Mesenchymal stem cell (in vitro differentiated cells and primary cell): ENCODE measurements at regions not wholly inside any gene's neighbourhood (a gene's known extent, or its start where the extent isn't known, plus 50 kb on each side); places are given as distances from the start of the nearest gene placed in this dataset.

Source experiments
- DNase-seq: peaks from one replicate; pipeline ENCODE4 v3.0.0-alpha.2; 2013
- H2AFZ ChIP-seq: one replicate; pipeline ENCODE4 v1.6.1; 2013; ENCODE audit warnings: low read depth, mild to moderate bottlenecking, control low read depth, inconsistent platforms, low read length, moderate library complexity
- H2AK5ac ChIP-seq: 2 replicates; pipeline ENCODE4 v1.6.1; 2013; ENCODE audit warnings: low read length, moderate library complexity, mild to moderate bottlenecking, inconsistent platforms; ENCODE audit not compliant: severe bottlenecking
- H2BK120ac ChIP-seq: one replicate; pipeline ENCODE4 v1.6.1; 2013; ENCODE audit warnings: low read depth, mild to moderate bottlenecking, inconsistent platforms, low read length, moderate library complexity
- H2BK12ac ChIP-seq, 2 experiments: one replicate each; pipeline ENCODE4 v1.6.1; 2013; ENCODE audit warnings: inconsistent platforms in 2 of 2, low read length in 2 of 2, mild to moderate bottlenecking in 2 of 2, moderate library complexity in 2 of 2, control low read depth in 1 of 2
- H2BK15ac ChIP-seq: one replicate; pipeline ENCODE4 v1.6.1; 2013; ENCODE audit warnings: mild to moderate bottlenecking, low read depth, inconsistent platforms; ENCODE audit not compliant: poor library complexity, severe bottlenecking
- H2BK5ac ChIP-seq: 2 replicates; pipeline ENCODE4 v1.6.1; 2013; ENCODE audit warnings: low read depth, mild to moderate bottlenecking, low read length, control low read depth, inconsistent platforms; ENCODE audit not compliant: poor library complexity, severe bottlenecking
- H3K14ac ChIP-seq, 2 experiments: one replicate each; pipeline ENCODE4 v1.6.1; 2013; ENCODE audit warnings: inconsistent platforms in 2 of 2, low read length in 2 of 2, control low read depth in 1 of 2, mild to moderate bottlenecking in 1 of 2, moderate library complexity in 1 of 2
- H3K18ac ChIP-seq, 2 experiments: one replicate each; pipeline ENCODE4 v1.6.1; 2013; ENCODE audit warnings: inconsistent platforms in 2 of 2, low read length in 2 of 2, control low read depth in 1 of 2, low read depth in 1 of 2, mild to moderate bottlenecking in 1 of 2
- H3K23ac ChIP-seq, 2 experiments: one replicate each; pipeline ENCODE4 v1.6.1; 2013; ENCODE audit warnings: inconsistent platforms in 2 of 2, low read length in 2 of 2, mild to moderate bottlenecking in 2 of 2, moderate library complexity in 2 of 2, control low read depth in 1 of 2
- H3K27ac ChIP-seq: 2 replicates; pipeline ENCODE4 v1.5.1; 2013; ENCODE audit warnings: mild to moderate bottlenecking, moderate library complexity, low read length, control low read depth, inconsistent platforms; ENCODE audit not compliant: poor library complexity, severe bottlenecking
- H3K27me3 ChIP-seq, 2 experiments: 2 replicates each; pipeline versions ENCODE4 v1.6.1 to v1.7.0; 2013; ENCODE audit warnings: low read length in 2 of 2, mild to moderate bottlenecking in 2 of 2, moderate library complexity in 2 of 2, control low read depth in 1 of 2, inconsistent platforms in 1 of 2; ENCODE audit not compliant: control insufficient read depth in 1 of 2, insufficient read depth in 1 of 2
- H3K36me3 ChIP-seq, 2 experiments: 2 replicates each; pipeline versions ENCODE4 v1.6.1 to v1.7.0; 2013; ENCODE audit warnings: low read length in 2 of 2, control low read depth in 1 of 2, inconsistent platforms in 1 of 2, low read depth in 1 of 2, mild to moderate bottlenecking in 1 of 2; ENCODE audit not compliant: insufficient read depth in 2 of 2, control insufficient read depth in 1 of 2
- H3K4ac ChIP-seq, 2 experiments: one replicate each; pipeline ENCODE4 v1.6.1; 2013; ENCODE audit warnings: inconsistent platforms in 2 of 2, low read length in 2 of 2, mild to moderate bottlenecking in 2 of 2, moderate library complexity in 2 of 2, control low read depth in 1 of 2, low read depth in 1 of 2
- H3K4me1 ChIP-seq: 2 replicates; pipeline ENCODE4 v1.6.1; 2013; ENCODE audit warnings: low read depth, low read length, control low read depth; ENCODE audit not compliant: control insufficient read depth, insufficient read depth
- H3K4me2 ChIP-seq: 2 replicates; pipeline ENCODE4 v1.6.1; 2013; ENCODE audit warnings: low read length, mild to moderate bottlenecking, inconsistent platforms; ENCODE audit not compliant: poor library complexity, severe bottlenecking
- H3K4me3 ChIP-seq, 2 experiments: 2 replicates each; pipeline versions ENCODE4 v1.5.1 to v1.7.0; 2013; ENCODE audit warnings: low read length in 2 of 2, mild to moderate bottlenecking in 2 of 2, control low read depth in 1 of 2, low read depth in 1 of 2; ENCODE audit not compliant: insufficient read depth in 1 of 2
- H3K79me1 ChIP-seq: replicated peaks from 2 replicates; pipeline ENCODE4 v1.6.1; 2013; ENCODE audit warnings: mild to moderate bottlenecking, control low read depth, low read length, inconsistent platforms; ENCODE audit not compliant: poor library complexity, severe bottlenecking
- H3K9ac ChIP-seq: 2 replicates; pipeline ENCODE4 v1.7.0; 2013; ENCODE audit warnings: mild to moderate bottlenecking, low read length, moderate library complexity
- H3K9me3 ChIP-seq: 2 replicates; pipeline ENCODE4 v1.7.0; 2013; ENCODE audit warnings: mild to moderate bottlenecking, low read length; ENCODE audit not compliant: control insufficient read depth
- H4K8ac ChIP-seq: one replicate; pipeline ENCODE4 v1.6.1; 2013; ENCODE audit warnings: inconsistent platforms, mild to moderate bottlenecking, low read length, moderate library complexity
- H4K91ac ChIP-seq: one replicate; pipeline ENCODE4 v1.6.1; 2013; ENCODE audit warnings: mild to moderate bottlenecking, low read length, inconsistent platforms
- WGBS: methylation state at CpG from one replicate; pipeline ENCODE4 v1.1.7; 2013; ENCODE audit warnings: mixed read lengths; 5-methylcytosine and 5-hydroxymethylcytosine counted together

DNA sequence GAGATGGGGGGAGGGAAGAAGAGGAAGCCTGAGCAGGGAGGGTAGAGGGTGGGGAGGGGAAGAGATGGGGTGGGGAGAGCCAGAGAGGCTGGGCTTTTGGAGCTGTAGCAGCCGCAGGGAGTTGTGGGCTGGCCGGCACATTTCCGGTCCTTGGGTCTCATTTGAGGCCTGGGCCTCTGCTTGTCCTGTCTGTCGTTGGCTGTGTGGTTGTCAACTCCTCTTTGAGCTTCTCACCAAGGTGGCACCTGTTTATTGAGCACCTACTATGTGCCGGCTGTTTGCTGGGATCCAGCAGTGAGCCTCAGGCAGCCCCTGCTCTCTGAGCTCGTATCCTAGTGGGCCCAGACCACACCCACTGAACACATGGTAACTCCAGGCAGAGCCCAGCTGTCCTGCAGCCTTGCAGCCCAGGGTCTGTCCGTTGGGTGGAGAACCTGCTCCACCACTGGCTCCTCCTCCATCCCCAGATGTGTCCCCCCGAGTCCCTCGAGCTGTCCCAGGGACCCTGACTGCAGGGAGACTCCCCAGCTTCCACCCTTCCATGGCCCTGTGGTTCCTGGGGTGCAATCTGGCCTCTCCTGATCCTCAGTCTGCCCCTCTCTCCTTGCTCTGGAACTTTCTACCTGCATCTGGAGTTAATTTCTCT, 164.9 kb downstream of the IRF8 start:
- 75% methylated on average over 9 of the region's 9 CpGs for WGBS
- H3K4me1 ChIP-seq = no peaks in the 10 kb centered on the region

DNA sequence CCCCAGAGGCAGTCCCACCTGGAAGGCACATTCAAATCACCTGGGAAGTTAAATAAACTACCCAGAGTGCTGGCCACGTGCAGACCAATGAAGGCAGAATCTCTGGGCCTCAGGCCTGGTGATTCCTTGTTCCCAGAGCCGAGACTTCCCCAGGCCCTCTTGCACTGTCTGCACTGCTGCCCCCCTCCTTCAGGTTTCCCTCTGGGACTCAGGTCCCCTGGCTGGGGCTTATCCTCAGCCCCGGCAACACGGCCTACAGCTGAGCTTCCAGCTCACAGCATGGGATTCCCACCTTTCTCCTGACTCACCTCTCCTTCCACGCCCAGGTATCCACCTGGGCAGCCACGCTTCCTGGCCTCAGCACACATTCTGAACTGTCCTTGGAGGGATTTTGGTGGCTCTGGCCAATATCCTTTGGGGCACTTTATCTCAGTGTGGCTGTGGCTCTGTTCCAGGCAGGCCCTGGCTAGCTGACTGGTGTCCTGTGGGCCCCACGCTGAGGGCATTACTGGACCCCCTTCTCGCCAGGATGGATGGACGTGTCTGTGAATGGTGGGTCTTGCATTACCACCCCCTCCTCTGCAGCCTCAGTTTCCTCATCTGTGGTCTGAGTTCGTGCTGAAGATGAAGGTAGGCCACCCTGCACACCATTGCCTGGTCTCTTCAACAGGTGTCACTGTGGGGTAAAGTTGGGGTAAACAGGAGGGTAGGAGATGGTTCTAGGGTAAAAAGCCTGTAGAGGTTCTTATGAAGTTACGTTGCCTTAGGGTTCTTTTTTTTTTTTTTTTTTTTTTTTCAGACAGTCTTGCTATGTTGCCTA, 165.7 kb downstream of the IRF8 start:
- WGBS = 95% methylated on average over 11 of the region's 11 CpGs

More for the DNA sequence above, 164.9 kb downstream of the IRF8 start:
- Histone ChIP-seq H3K14ac (peak overlapping the region in 1 of 2 experiments; percentile 53), H3K4me3 (no peak overlapping the region), H3K36me3 (no peaks in the 10 kb centered on the region), H3K27me3 (peaks cover 19 to 73% of the 10 kb centered on the region in 2 experiments), H4K91ac (peak overlapping the region; percentile 63), H3K18ac (no peak overlapping the region), H2BK120ac (no peak overlapping the region), H3K23ac (no peak overlapping the region), H3K79me1 (no peaks in the 10 kb centered on the region), H3K27ac (no peak overlapping the region), H2BK12ac (peak overlapping the region in 1 of 2 experiments; percentile 21), H2BK5ac (no peak overlapping the region), H2BK15ac (peak overlapping the region; percentile 71), H3K4me2 (no peak overlapping the region), H4K8ac (peak overlapping the region; percentile 61), H3K9ac (no peak overlapping the region), H2AFZ (no peak overlapping the region), H2AK5ac (no peak overlapping the region), H3K4ac (no peak overlapping the region), H3K9me3 (no peaks in the 10 kb centered on the region)
- no peak for DNase-seq

GRCh38 chr16:86065711-86066110, 166.7 kb downstream of the IRF8 start:
- Histone ChIP-seq H2AK5ac (no peak overlapping the region), H3K9me3 (no peaks in the 10 kb centered on the region), H3K18ac (peak overlapping the region; percentile 83 to 87), H3K27ac (no peak overlapping the region), H3K14ac (peak overlapping the region in 1 of 2 experiments; percentile 12), H2BK5ac (no peak overlapping the region), H3K4me3 (no peak overlapping the region), H4K8ac (no peak overlapping the region), H2BK12ac (peak overlapping the region; percentile 0 to 80), H3K36me3 (no peaks in the 10 kb centered on the region), H3K4me1 (peaks cover 1% of the 10 kb centered on the region), H2AFZ (no peak overlapping the region), H3K4ac (peak overlapping the region; percentile 52 to 68), H2BK120ac (no peak overlapping the region), H3K27me3 (peaks cover 15 to 66% of the 10 kb centered on the region in 2 experiments), H3K23ac (peak overlapping the region in 1 of 2 experiments; percentile 37), H3K4me2 (no peak overlapping the region), H4K91ac (peak overlapping the region; percentile 25), H2BK15ac (no peak overlapping the region), H3K9ac (no peak overlapping the region), H3K79me1 (no peaks in the 10 kb centered on the region)
- WGBS = 88% methylated on average over 6 of the region's 6 CpGs
- no peak for DNase-seq

More for the DNA sequence above, 165.7 kb downstream of the IRF8 start:
- H2BK15ac ChIP-seq = peak overlapping the region; percentile 71
- no peak overlapping the region for H3K4ac ChIP-seq
- H4K91ac ChIP-seq = peak overlapping the region; percentile 54
- peak overlapping the region in 1 of 2 experiments; percentile 37 for H3K23ac ChIP-seq
- H3K14ac ChIP-seq = peak overlapping the region in 1 of 2 experiments; percentile 75
- no peak for DNase-seq
- peaks cover 1% of the 10 kb centered on the region for H3K4me1 ChIP-seq
- no peak overlapping the region for H3K9ac ChIP-seq
- H2AFZ ChIP-seq = peak overlapping the region; percentile 6
- H3K4me3 ChIP-seq = no peak overlapping the region
- no peak overlapping the region for H2BK5ac ChIP-seq
- peak overlapping the region in 1 of 2 experiments; percentile 85 for H2BK12ac ChIP-seq
- H2AK5ac ChIP-seq = no peak overlapping the region
- no peak overlapping the region for H2BK120ac ChIP-seq
- no peaks in the 10 kb centered on the region for H3K79me1 ChIP-seq
- H3K18ac ChIP-seq = peak overlapping the region in 1 of 2 experiments; percentile 42
- H3K4me2 ChIP-seq = no peak overlapping the region
- H3K27me3 ChIP-seq = peaks cover 19 to 70% of the 10 kb centered on the region in 2 experiments
- peak overlapping the region; percentile 32 for H4K8ac ChIP-seq
- no peaks in the 10 kb centered on the region for H3K36me3 ChIP-seq
- H3K27ac ChIP-seq = no peak overlapping the region
- no peaks in the 10 kb centered on the region for H3K9me3 ChIP-seq

DNA sequence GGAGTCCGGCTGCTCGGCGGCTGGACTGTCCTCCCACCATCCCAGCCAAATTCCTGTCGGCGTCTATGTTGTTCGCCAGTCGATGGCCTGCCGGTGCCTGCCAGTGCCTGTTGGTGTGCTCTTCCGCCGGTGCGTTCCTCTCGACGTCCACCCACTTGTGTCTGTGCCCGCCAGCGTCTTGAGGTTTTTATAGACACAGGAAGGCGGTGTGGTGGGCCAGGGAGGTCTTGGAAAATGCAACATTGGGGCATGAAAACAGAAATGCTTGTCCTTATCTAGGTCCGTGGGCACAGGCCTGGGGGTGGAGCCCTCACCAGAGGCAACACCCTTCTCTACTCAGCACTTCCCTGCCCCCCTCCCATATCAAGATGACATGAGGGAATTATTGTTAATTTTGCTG, 167.8 kb downstream of the IRF8 start:
- Histone ChIP-seq H3K27ac (no peak overlapping the region), H2BK120ac (no peak overlapping the region), H2AFZ (no peak overlapping the region), H4K8ac (no peak overlapping the region), H3K23ac (no peak overlapping the region), H3K4me2 (no peak overlapping the region), H3K4me1 (peaks cover 1% of the 10 kb centered on the region), H2BK5ac (no peak overlapping the region), H3K4me3 (no peak overlapping the region), H3K27me3 (peaks cover 8 to 66% of the 10 kb centered on the region in 2 experiments), H2AK5ac (no peak overlapping the region), H3K9ac (no peak overlapping the region), H3K14ac (no peak overlapping the region), H2BK12ac (peak overlapping the region; percentile 21 to 55), H3K18ac (no peak overlapping the region), H3K36me3 (no peaks in the 10 kb centered on the region), H4K91ac (no peak overlapping the region), H2BK15ac (peak overlapping the region; percentile 12), H3K79me1 (no peaks in the 10 kb centered on the region), H3K9me3 (no peaks in the 10 kb centered on the region), H3K4ac (no peak overlapping the region)
- 94% methylated on average over 17 of the region's 17 CpGs for WGBS
- DNase-seq = no peak
